Uterus (tissue), 2 donors: ENCODE measurements at regions not wholly inside any gene's neighbourhood (a gene's known extent, or its start where the extent isn't known, plus 50 kb on each side); places are given as distances from the start of the nearest gene placed in this dataset.

Experiments
- POLR2A ChIP-seq, 2 donors: fragments of 450-650 bp; IDR thresholded peaks; one replicate each; pipeline ENCODE4 v1.6.1; 2016; ENCODE audit warnings: antibody characterized with exemption in 2 of 2, mild to moderate bottlenecking in 1 of 2, moderate library complexity in 1 of 2
- TF ChIP-seq, protein P1 (sequence below), 4 experiments: fragments of 200-600 bp in 2 of 4; fragments of 450-650 bp in 2 of 4; sonication (generic) in 2 of 4; IDR thresholded peaks; one replicate each; pipeline ENCODE4 v1.5.1; 2016 to 2019; ENCODE audit warnings: antibody characterized with exemption in 4 of 4, mild to moderate bottlenecking in 2 of 4, moderate library complexity in 1 of 4

DNA sequence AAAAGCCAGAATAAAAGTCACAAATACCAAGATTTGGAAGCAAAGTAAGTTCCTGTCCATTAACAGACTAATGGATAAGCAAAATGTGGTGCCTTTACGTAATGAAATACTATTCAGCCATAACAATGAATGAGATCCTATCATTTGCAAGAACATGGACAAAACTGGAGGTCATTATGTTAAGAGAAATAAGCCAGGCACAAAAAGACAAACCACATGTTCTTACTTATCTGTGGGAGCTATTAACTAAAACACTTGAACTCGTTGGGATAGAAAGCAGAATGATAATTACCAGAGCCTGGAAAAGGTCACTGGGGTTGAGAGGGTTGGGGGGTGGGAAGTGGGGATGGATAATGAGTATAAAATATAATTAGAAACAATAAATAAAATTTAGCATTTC is 1015.9 kb downstream of the OTOL1 start:
- TF ChIP-seq, protein P1, sequence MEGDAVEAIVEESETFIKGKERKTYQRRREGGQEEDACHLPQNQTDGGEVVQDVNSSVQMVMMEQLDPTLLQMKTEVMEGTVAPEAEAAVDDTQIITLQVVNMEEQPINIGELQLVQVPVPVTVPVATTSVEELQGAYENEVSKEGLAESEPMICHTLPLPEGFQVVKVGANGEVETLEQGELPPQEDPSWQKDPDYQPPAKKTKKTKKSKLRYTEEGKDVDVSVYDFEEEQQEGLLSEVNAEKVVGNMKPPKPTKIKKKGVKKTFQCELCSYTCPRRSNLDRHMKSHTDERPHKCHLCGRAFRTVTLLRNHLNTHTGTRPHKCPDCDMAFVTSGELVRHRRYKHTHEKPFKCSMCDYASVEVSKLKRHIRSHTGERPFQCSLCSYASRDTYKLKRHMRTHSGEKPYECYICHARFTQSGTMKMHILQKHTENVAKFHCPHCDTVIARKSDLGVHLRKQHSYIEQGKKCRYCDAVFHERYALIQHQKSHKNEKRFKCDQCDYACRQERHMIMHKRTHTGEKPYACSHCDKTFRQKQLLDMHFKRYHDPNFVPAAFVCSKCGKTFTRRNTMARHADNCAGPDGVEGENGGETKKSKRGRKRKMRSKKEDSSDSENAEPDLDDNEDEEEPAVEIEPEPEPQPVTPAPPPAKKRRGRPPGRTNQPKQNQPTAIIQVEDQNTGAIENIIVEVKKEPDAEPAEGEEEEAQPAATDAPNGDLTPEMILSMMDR (IDR thresholded peaks at IDR 0.05), result no peak
- no peak for TF ChIP-seq POLR2A (IDR thresholded peaks at IDR 0.05)
